IMR-90 (cell line): ENCODE measurements at regions not wholly inside any gene's neighbourhood (a gene's known extent, or its start where the extent isn't known, plus 50 kb on each side); places are given as distances from the start of the nearest gene placed in this dataset.

Experiments
- ATAC-seq: fragments of 200-7000 bp; cut with Tn5 transposase; 2 replicates; pipeline ENCODE4 v1.9.1; 2020; ENCODE audit warnings: low read depth, mild to moderate bottlenecking, moderate library complexity
- BruUV-seq: library from RNA; stranded (reverse); fragments of 400-500 nt; replicated peaks from 2 replicates; lab custom pipeline; 2021; lab: Mats Ljungman, UMichigan
- CTCF ChIA-PET: fragments of 300-600 bp; formaldehyde crosslinking; extraction: SDS; loops from one replicate; lab custom pipeline; 2021; ENCODE audit warnings: antibody characterized with exemption; lab: Yijun Ruan, JAX
- POLR2A ChIA-PET: fragments of 300-600 bp; sonication (Branson Sonifier 250); formaldehyde crosslinking; loops from one replicate; lab custom pipeline; 2022; ENCODE audit warnings: antibody characterized with exemption; ENCODE audit not compliant: unreplicated experiment; lab: Charles Lee
- DNase-seq: peaks from one replicate; pipeline ENCODE4 v3.0.0; 2013
- H2AFZ ChIP-seq: replicated peaks from 2 replicates; pipeline ENCODE3; 2013; ENCODE audit warnings: low read length, mild to moderate bottlenecking; ENCODE audit not compliant: poor library complexity
- H2AK5ac ChIP-seq: 2 replicates; pipeline ENCODE4 v1.6.1; 2013; ENCODE audit warnings: low read depth, low read length, inconsistent platforms
- H2AK9ac ChIP-seq: replicated peaks from 2 replicates; pipeline ENCODE3; 2013; ENCODE audit warnings: mild to moderate bottlenecking, low read depth, low read length, moderate library complexity; ENCODE audit not compliant: poor library complexity
- H2BK120ac ChIP-seq: 2 replicates; pipeline ENCODE4 v1.6.1; 2013; ENCODE audit warnings: low read depth, low read length, inconsistent platforms
- H2BK15ac ChIP-seq: 3 replicates; pipeline ENCODE4 v1.6.1; 2013; ENCODE audit warnings: low read depth, low read length, inconsistent platforms
- H2BK20ac ChIP-seq: 2 replicates; pipeline ENCODE4 v1.6.1; 2013; ENCODE audit warnings: low read depth, mild to moderate bottlenecking, inconsistent platforms, low read length, moderate library complexity
- H2BK5ac ChIP-seq: 2 replicates; pipeline ENCODE4 v1.6.1; 2013; ENCODE audit warnings: mild to moderate bottlenecking, low read depth, low read length, inconsistent platforms; ENCODE audit not compliant: poor library complexity, severe bottlenecking
- H3K14ac ChIP-seq: replicated peaks from 2 replicates; pipeline ENCODE4 v1.6.1; 2013; ENCODE audit warnings: low read depth, low read length, inconsistent platforms
- H3K18ac ChIP-seq: 2 replicates; pipeline ENCODE4 v1.6.1; 2013; ENCODE audit warnings: low read depth, low read length, control low read depth
- H3K23ac ChIP-seq: 2 replicates; pipeline ENCODE4 v1.6.1; 2013; ENCODE audit warnings: low read depth, low read length, inconsistent platforms
- H3K27ac ChIP-seq: 2 replicates; pipeline ENCODE4 v1.5.1; 2013; ENCODE audit warnings: mild to moderate bottlenecking, control low read depth, low read length; ENCODE audit not compliant: insufficient read depth
- H3K27me3 ChIP-seq: 2 replicates; pipeline ENCODE4 v1.6.1; 2013; ENCODE audit warnings: low read length; ENCODE audit not compliant: control insufficient read depth, insufficient read depth
- H3K36me3 ChIP-seq: 2 replicates; pipeline ENCODE4 v1.6.1; 2013; ENCODE audit warnings: low read length, mixed read lengths; ENCODE audit not compliant: control insufficient read depth, insufficient read depth
- H3K4ac ChIP-seq: 2 replicates; pipeline ENCODE4 v1.6.1; 2013; ENCODE audit warnings: low read depth, low read length, inconsistent platforms
- H3K4me1 ChIP-seq: 2 replicates; pipeline ENCODE4 v1.6.1; 2013; ENCODE audit warnings: low read length, mixed read lengths; ENCODE audit not compliant: control insufficient read depth, insufficient read depth
- H3K4me2 ChIP-seq: 2 replicates; pipeline ENCODE4 v1.6.1; 2013; ENCODE audit warnings: low read depth, mild to moderate bottlenecking, control low read depth, low read length, moderate library complexity
- H3K4me3 ChIP-seq: 2 replicates; pipeline ENCODE4 v1.5.1; 2013; ENCODE audit warnings: low read depth, mild to moderate bottlenecking, control low read depth, low read length, moderate library complexity; ENCODE audit not compliant: insufficient read depth
- H3K56ac ChIP-seq: 2 replicates; pipeline ENCODE4 v1.6.1; 2013; ENCODE audit warnings: low read length, inconsistent platforms; ENCODE audit not compliant: insufficient read depth; ENCODE audit errors: extremely low read depth
- H3K79me1 ChIP-seq, 2 experiments: 2 replicates each; pipeline ENCODE4 v1.6.1; 2013; ENCODE audit warnings: low read length in 2 of 2, inconsistent platforms in 1 of 2, low read depth in 1 of 2
- H3K9ac ChIP-seq: 2 replicates; pipeline ENCODE4 v1.6.1; 2013; ENCODE audit warnings: low read depth, low read length, control low read depth
- H3K9me1 ChIP-seq: 2 replicates; pipeline ENCODE4 v1.6.1; 2013; ENCODE audit warnings: low read length, inconsistent platforms; ENCODE audit not compliant: insufficient read depth
- H3K9me3 ChIP-seq: 2 replicates; pipeline ENCODE4 v1.6.1; 2013; ENCODE audit warnings: low read length; ENCODE audit not compliant: control insufficient read depth, insufficient read depth
- H4K20me1 ChIP-seq: 2 replicates; pipeline ENCODE4 v1.6.1; 2013; ENCODE audit warnings: low read length, inconsistent platforms; ENCODE audit not compliant: insufficient read depth
- H4K5ac ChIP-seq: 2 replicates; pipeline ENCODE4 v1.6.1; 2013; ENCODE audit warnings: mild to moderate bottlenecking, low read depth, low read length, control low read depth
- H4K8ac ChIP-seq, 2 experiments: 2 replicates each; pipeline ENCODE4 v1.6.1; 2013; ENCODE audit warnings: low read depth in 2 of 2, low read length in 2 of 2, control low read depth in 1 of 2, inconsistent platforms in 1 of 2
- H4K91ac ChIP-seq: 2 replicates; pipeline ENCODE4 v1.6.1; 2013; ENCODE audit warnings: low read depth, low read length, inconsistent platforms; ENCODE audit not compliant: insufficient read depth
- BHLHE40 ChIP-seq: fragments of 150-350 bp; IDR thresholded peaks from 2 replicates; pipeline ENCODE4 v1.6.1; 2016; ENCODE audit warnings: mild to moderate bottlenecking, low read depth, low read length
- CEBPB ChIP-seq: IDR thresholded peaks from 2 replicates; pipeline ENCODE4 v1.6.1; 2012; ENCODE audit warnings: low read depth, low read length, improper control_type of control experiment
- FOS ChIP-seq: fragments of 150-350 bp; IDR thresholded peaks from 2 replicates; pipeline ENCODE4 v1.6.1; 2016; ENCODE audit warnings: low read depth, low read length
- MAFK ChIP-seq: IDR thresholded peaks from 2 replicates; pipeline ENCODE4 v1.6.1; 2012; ENCODE audit warnings: low read depth, low read length, improper control_type of control experiment
- MAZ ChIP-seq: IDR thresholded peaks from 2 replicates; pipeline ENCODE4 v1.6.1; 2012; ENCODE audit warnings: low read depth, mild to moderate bottlenecking, low read length, improper control_type of control experiment, moderate library complexity, borderline replicate concordance
- MXI1 ChIP-seq: IDR thresholded peaks from 2 replicates; pipeline ENCODE4 v1.6.1; 2012; ENCODE audit warnings: low read depth, mild to moderate bottlenecking, low read length, moderate library complexity, borderline replicate concordance
- NFE2L2 ChIP-seq: fragments of 150-350 bp; IDR thresholded peaks from 2 replicates; pipeline ENCODE4 v1.6.1; 2016; ENCODE audit warnings: low read depth, mild to moderate bottlenecking, low read length
- RAD21 ChIP-seq: IDR thresholded peaks from 2 replicates; pipeline ENCODE4 v1.6.1; 2012; ENCODE audit warnings: low read length, improper control_type of control experiment
- RCOR1 ChIP-seq: IDR thresholded peaks from 2 replicates; pipeline ENCODE4 v1.6.1; 2012; ENCODE audit warnings: mild to moderate bottlenecking, low read length, improper control_type of control experiment; ENCODE audit not compliant: insufficient replicate concordance
- RFX5 ChIP-seq: IDR thresholded peaks from 2 replicates; pipeline ENCODE4 v1.8.0; 2012; ENCODE audit warnings: low read depth, mild to moderate bottlenecking, low read length, moderate library complexity
- SMC3 ChIP-seq: fragments of 150-350 bp; IDR thresholded peaks from 2 replicates; pipeline ENCODE4 v1.6.1; 2016; ENCODE audit warnings: low read depth, mild to moderate bottlenecking, antibody characterized with exemption, low read length, moderate library complexity
- WGBS, 2 experiments: methylation state at CpG; one replicate each; pipeline versions ENCODE4 v1.1.5 to v1.1.7; 2013; ENCODE audit warnings: missing lambda C conversion rate in 2 of 2; ENCODE audit not compliant: insufficient read length in 1 of 2; ENCODE audit errors: extremely low coverage in 2 of 2; 5-methylcytosine and 5-hydroxymethylcytosine counted together
- dilution Hi-C: fragments of 300-500 bp; cut with HindIII; formaldehyde crosslinking; loops from one replicate; pipeline ENCODE4 v1.14.3; 2018; ENCODE audit warnings: low sequenced_read_pairs; ENCODE audit not compliant: unreplicated experiment
- in situ Hi-C: fragments of 300-500 bp; cut with MboI; formaldehyde crosslinking; loops from 3 replicates; pipeline ENCODE4 v1.14.3; 2019; ENCODE audit warnings: low sequenced_read_pairs, inconsistent platforms, mixed read lengths
- intact Hi-C: fragments of 100-400 bp; cut with micrococcal nuclease; formaldehyde crosslinking; loops from 2 replicates; pipeline ENCODE4 v1.10.0; 2022
- TF ChIP-seq, protein P1 (sequence below): fragments of 150-350 bp; IDR thresholded peaks from 2 replicates; pipeline ENCODE4 v1.6.1; 2017; ENCODE audit warnings: mild to moderate bottlenecking, antibody characterized with exemption, low read length, low read depth
- TF ChIP-seq, protein P2 (sequence below): fragments of 150-350 bp; IDR thresholded peaks from 2 replicates; pipeline ENCODE4 v1.6.1; 2016; ENCODE audit warnings: low read depth, mild to moderate bottlenecking, low read length, moderate library complexity, borderline replicate concordance
- TF ChIP-seq, protein P3 (sequence below): conservative IDR thresholded peaks from 2 replicates; pipeline ENCODE4 v1.5.1; 2012; ENCODE audit warnings: mild to moderate bottlenecking, low read depth, low read length, improper control_type of control experiment

DNA sequence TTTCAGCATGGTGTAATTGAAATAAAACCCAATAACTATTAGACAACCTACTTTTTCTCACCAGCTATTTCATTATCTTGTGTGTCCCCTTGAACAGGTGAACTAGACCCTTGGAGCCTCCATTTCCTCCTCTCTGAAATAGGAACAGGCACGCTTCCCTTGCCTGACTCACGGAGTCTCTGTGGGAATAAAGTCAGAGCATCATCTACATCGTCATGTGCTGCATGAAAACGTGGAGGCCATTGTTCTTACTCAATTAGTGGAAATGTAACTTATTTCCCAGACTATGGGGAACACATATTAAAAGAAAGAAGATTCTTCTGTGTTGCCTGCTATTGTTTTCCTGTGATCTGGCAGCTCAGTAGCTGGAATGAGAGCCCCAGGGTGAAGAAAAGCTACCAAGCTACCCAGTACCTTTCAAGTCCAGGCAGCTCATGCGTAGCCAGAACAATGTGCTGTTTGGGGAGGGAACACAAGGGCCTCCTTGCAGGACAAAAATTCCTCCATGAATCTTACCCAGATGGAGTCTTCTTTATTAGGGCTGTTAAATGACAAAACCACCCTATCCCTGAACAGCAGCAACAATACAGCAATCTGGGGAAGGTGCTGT is 59.8 kb downstream of the SOX11 start:
- no peaks in the 10 kb centered on the region for H3K4me1 ChIP-seq
- H3K9me3 ChIP-seq: 0 out of 2 replicates have a peak, but pooled peaks cover 1% of the 10 kb centered on the region
- no peak overlapping the region for H2BK20ac ChIP-seq
- ChIA-PET POLR2A (no interaction called here), CTCF (no interaction called here)
- H3K18ac ChIP-seq: no peak overlapping the region
- no peak overlapping the region for H3K23ac ChIP-seq
- H2AFZ ChIP-seq: no peak overlapping the region
- dilution Hi-C loops (no loop called here), intact Hi-C loops (no loop called here), in situ Hi-C loops (no loop called here)
- ATAC-seq (no peak), DNase-seq (no peak)
- H2AK9ac ChIP-seq: no peak overlapping the region
- H3K27ac ChIP-seq: no peak overlapping the region
- H4K8ac ChIP-seq: no peak overlapping the region
- H3K9me1 ChIP-seq: no peaks in the 10 kb centered on the region
- H3K27me3 ChIP-seq: peaks cover 2% of the 10 kb centered on the region; the same call in 1 of the 2 replicates
- H3K56ac ChIP-seq: no peak overlapping the region
- no peak overlapping the region for H4K91ac ChIP-seq
- H3K14ac ChIP-seq: no peak overlapping the region
- H3K9ac ChIP-seq: no peak overlapping the region
- TF ChIP-seq, protein P1, sequence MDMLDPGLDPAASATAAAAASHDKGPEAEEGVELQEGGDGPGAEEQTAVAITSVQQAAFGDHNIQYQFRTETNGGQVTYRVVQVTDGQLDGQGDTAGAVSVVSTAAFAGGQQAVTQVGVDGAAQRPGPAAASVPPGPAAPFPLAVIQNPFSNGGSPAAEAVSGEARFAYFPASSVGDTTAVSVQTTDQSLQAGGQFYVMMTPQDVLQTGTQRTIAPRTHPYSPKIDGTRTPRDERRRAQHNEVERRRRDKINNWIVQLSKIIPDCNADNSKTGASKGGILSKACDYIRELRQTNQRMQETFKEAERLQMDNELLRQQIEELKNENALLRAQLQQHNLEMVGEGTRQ: no peak
- TF ChIP-seq BHLHE40 (no peak), FOS (no peak), MAFK (no peak), RFX5 (no peak), NFE2L2 (no peak), RAD21 (no peak), RCOR1 (no peak), MAZ (no peak), SMC3 (no peak), CEBPB (no peak), MXI1 (no peak)
- TF ChIP-seq, protein P2, sequence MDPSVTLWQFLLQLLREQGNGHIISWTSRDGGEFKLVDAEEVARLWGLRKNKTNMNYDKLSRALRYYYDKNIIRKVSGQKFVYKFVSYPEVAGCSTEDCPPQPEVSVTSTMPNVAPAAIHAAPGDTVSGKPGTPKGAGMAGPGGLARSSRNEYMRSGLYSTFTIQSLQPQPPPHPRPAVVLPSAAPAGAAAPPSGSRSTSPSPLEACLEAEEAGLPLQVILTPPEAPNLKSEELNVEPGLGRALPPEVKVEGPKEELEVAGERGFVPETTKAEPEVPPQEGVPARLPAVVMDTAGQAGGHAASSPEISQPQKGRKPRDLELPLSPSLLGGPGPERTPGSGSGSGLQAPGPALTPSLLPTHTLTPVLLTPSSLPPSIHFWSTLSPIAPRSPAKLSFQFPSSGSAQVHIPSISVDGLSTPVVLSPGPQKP: no peak
- TF ChIP-seq, protein P3, sequence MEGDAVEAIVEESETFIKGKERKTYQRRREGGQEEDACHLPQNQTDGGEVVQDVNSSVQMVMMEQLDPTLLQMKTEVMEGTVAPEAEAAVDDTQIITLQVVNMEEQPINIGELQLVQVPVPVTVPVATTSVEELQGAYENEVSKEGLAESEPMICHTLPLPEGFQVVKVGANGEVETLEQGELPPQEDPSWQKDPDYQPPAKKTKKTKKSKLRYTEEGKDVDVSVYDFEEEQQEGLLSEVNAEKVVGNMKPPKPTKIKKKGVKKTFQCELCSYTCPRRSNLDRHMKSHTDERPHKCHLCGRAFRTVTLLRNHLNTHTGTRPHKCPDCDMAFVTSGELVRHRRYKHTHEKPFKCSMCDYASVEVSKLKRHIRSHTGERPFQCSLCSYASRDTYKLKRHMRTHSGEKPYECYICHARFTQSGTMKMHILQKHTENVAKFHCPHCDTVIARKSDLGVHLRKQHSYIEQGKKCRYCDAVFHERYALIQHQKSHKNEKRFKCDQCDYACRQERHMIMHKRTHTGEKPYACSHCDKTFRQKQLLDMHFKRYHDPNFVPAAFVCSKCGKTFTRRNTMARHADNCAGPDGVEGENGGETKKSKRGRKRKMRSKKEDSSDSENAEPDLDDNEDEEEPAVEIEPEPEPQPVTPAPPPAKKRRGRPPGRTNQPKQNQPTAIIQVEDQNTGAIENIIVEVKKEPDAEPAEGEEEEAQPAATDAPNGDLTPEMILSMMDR: no peak
- no peak overlapping the region for H4K5ac ChIP-seq
- no peak overlapping the region for H2BK120ac ChIP-seq
- no CpG with 5 or more reads among the region's 5 CpGs for WGBS, 2 experiments
- BruUV-seq: no TSS peak
- no peaks in the 10 kb centered on the region for H4K20me1 ChIP-seq
- no peaks in the 10 kb centered on the region for H3K36me3 ChIP-seq
- no peak overlapping the region for H3K4me3 ChIP-seq
- H3K4me2 ChIP-seq: no peak overlapping the region
- H3K4ac ChIP-seq: no peak overlapping the region
- H3K79me1 ChIP-seq: no peaks in the 10 kb centered on the region
- no peak overlapping the region for H2BK15ac ChIP-seq
- no peak overlapping the region for H2BK5ac ChIP-seq
- H2AK5ac ChIP-seq: no peak overlapping the region
